ENCODE measurements at regions not wholly inside any gene's neighbourhood (a gene's known extent, or its start where the extent isn't known, plus 50 kb on each side); places are given as distances from the start of the nearest gene placed in this dataset.

DNA sequence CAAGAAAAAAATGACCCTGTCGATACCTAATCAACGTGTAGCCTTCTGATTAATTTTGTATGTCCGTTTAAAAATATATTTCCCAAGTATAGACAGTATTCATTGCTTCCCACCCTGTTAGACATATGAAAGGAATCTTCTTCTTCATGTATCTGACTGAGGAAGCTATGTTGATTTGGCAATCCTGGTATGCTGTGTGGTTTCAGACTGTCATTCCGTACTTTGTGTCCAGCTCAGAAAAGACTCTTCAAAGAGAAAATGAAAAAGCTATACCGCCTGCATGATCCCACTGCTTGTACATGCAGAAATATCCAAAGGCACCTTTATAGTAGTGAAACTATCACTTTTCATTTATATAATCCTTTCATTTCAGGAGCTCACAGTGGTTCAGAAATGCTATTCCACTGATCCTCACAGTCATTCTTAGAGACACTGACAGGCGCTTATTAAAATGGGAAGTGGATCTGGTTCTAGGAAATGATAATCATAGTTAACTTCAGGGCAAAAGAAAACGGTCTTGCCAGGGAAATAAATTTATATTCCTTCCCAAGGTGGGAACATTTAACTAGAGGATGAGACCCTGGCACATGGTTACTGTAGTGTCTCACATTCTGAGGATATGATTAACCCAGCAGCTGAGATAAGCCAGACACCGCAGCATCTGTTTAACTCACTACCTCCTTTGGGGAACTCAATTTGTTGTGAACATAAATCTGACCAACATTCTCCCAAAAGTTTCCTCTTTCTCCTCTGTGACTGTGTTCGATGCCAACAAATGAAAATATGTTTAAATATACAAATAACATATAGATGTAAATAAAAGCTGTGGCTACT, 599.2 kb upstream of the LUZP2 start:
- TF ChIP-seq POLR2A (IDR thresholded peaks at IDR 0.05; ENCODE audit: low read depth, low read length) (no peak), POU2F2 (IDR thresholded peaks at IDR 0.05; ENCODE audit: low read depth, low read length) (no peak), POLR2AphosphoS5 (IDR thresholded peaks at IDR 0.05; ENCODE audit: low read depth, low read length) (no peak)
